HG03520 (cell line): ENCODE measurements at regions not wholly inside any gene's neighbourhood (a gene's known extent, or its start where the extent isn't known, plus 50 kb on each side); places are given as distances from the start of the nearest gene placed in this dataset.
"Not testable (repeated sequence)": the region's sequence is repeated elsewhere in the genome, so short reads cannot be mapped to it uniquely, and the experiment has no call there.

Experiments used
- ATAC-seq: cut with Tn5 transposase; IDR thresholded peaks from one replicate; pipeline ENCODE4 v1.9.1; 2021; ENCODE audit warnings: mild to moderate bottlenecking, moderate library complexity; ENCODE audit not compliant: unreplicated experiment

GRCh38 chr14:34302654-34303053 is 159.4 kb downstream of the SPTSSA start:
- ATAC-seq: no peak

GRCh38 chr14:34300882-34301734 is 160.9 kb downstream of the SPTSSA start:
- no peak for ATAC-seq

- no peak for ATAC-seq
These were observed 161.7 kb downstream of the SPTSSA start for GRCh38 chr14:34300330-34300729.

- no peak for ATAC-seq
These were observed 162.7 kb downstream of the SPTSSA start for GRCh38 chr14:34299360-34299759.

- no peak for ATAC-seq
These were observed 164.1 kb downstream of the SPTSSA start for GRCh38 chr14:34297786-34298520.

GRCh38 chr14:34283590-34283989 is 178.4 kb downstream of the SPTSSA start:
- no peak for ATAC-seq

GRCh38 chr14:34277191-34277590 is 184.8 kb downstream of the SPTSSA start:
- ATAC-seq: no peak

- ATAC-seq: no peak
These were observed 186.5 kb downstream of the SPTSSA start for GRCh38 chr14:34275530-34275929.

GRCh38 chr14:34275078-34275477 is 187.0 kb downstream of the SPTSSA start:
- ATAC-seq: no peak

GRCh38 chr14:34273716-34274115 is 188.3 kb downstream of the SPTSSA start:
- not testable (repeated sequence) for ATAC-seq

- ATAC-seq: no peak
These were observed 191.7 kb downstream of the SPTSSA start for GRCh38 chr14:34270361-34270760.

- no peak for ATAC-seq
These were observed 195.7 kb downstream of the SPTSSA start for GRCh38 chr14:34266344-34266743.

GRCh38 chr14:34262127-34262910 is 199.7 kb downstream of the SPTSSA start:
- no peak for ATAC-seq

GRCh38 chr14:34259996-34260395 is 202.0 kb downstream of the SPTSSA start:
- no peak for ATAC-seq

GRCh38 chr14:34258318-34258717 is 203.7 kb downstream of the SPTSSA start:
- ATAC-seq: no peak

- no peak for ATAC-seq
These were observed 204.5 kb downstream of the SPTSSA start for GRCh38 chr14:34257505-34257904.

- no peak for ATAC-seq
These were observed 205.8 kb downstream of the SPTSSA start for GRCh38 chr14:34256223-34256622.

- ATAC-seq: no peak
These were observed 207.5 kb downstream of the SPTSSA start for GRCh38 chr14:34254571-34254970.

GRCh38 chr14:34254031-34254430 is 208.0 kb downstream of the SPTSSA start:
- no peak for ATAC-seq

GRCh38 chr14:34252227-34252626 is 209.8 kb downstream of the SPTSSA start:
- no peak for ATAC-seq

- no peak for ATAC-seq
These were observed 210.4 kb downstream of the SPTSSA start for GRCh38 chr14:34251662-34252061.
